H9 (cell line): ENCODE measurements at regions not wholly inside any gene's neighbourhood (a gene's known extent, or its start where the extent isn't known, plus 50 kb on each side); places are given as distances from the start of the nearest gene placed in this dataset.

Experiments used
- DNase-seq: peaks from one replicate; pipeline ENCODE4 v3.0.0-alpha.2; 2017
- H2AFZ ChIP-seq: one replicate; pipeline ENCODE4 v1.6.1; 2013; ENCODE audit warnings: mild to moderate bottlenecking, low read length, control low read depth, moderate library complexity
- H2AK5ac ChIP-seq: 2 replicates; pipeline ENCODE4 v1.6.1; 2013; ENCODE audit warnings: low read length, control low read depth, mixed read lengths; ENCODE audit not compliant: insufficient read length
- H2BK120ac ChIP-seq: one replicate; pipeline ENCODE4 v1.6.1; 2013; ENCODE audit warnings: low read depth, mild to moderate bottlenecking, low read length, control low read depth, inconsistent platforms; ENCODE audit not compliant: poor library complexity, severe bottlenecking
- H2BK12ac ChIP-seq: 2 replicates; pipeline ENCODE4 v1.6.1; 2013; ENCODE audit warnings: low read length, control low read depth, mixed read lengths, low read depth; ENCODE audit not compliant: insufficient read length
- H2BK15ac ChIP-seq: 2 replicates; pipeline ENCODE4 v1.6.1; 2013; ENCODE audit warnings: low read depth, low read length, control low read depth
- H2BK20ac ChIP-seq: one replicate; pipeline ENCODE4 v1.6.1; 2013; ENCODE audit warnings: low read depth, mild to moderate bottlenecking, low read length, control low read depth, inconsistent platforms; ENCODE audit not compliant: poor library complexity, severe bottlenecking
- H2BK5ac ChIP-seq: 2 replicates; pipeline ENCODE4 v1.6.1; 2013; ENCODE audit warnings: low read length, control low read depth, mixed read lengths; ENCODE audit not compliant: insufficient read length
- H3K14ac ChIP-seq: 2 replicates; pipeline ENCODE4 v1.6.1; 2013; ENCODE audit warnings: low read length, control low read depth; ENCODE audit not compliant: insufficient read depth
- H3K18ac ChIP-seq: 2 replicates; pipeline ENCODE4 v1.6.1; 2013; ENCODE audit warnings: low read depth, mild to moderate bottlenecking, mixed read lengths, low read length, control low read depth; ENCODE audit not compliant: insufficient read length
- H3K23ac ChIP-seq: 2 replicates; pipeline ENCODE4 v1.6.1; 2013; ENCODE audit warnings: low read length, control low read depth, mixed read lengths, low read depth; ENCODE audit not compliant: insufficient read length
- H3K23me2 ChIP-seq: 2 replicates; pipeline ENCODE4 v1.6.1; 2013; ENCODE audit warnings: low read depth, mild to moderate bottlenecking, mixed read lengths, low read length, control low read depth; ENCODE audit not compliant: insufficient read length, poor library complexity, severe bottlenecking
- H3K27ac ChIP-seq: 2 replicates; pipeline ENCODE4 v1.5.1; 2013; ENCODE audit warnings: low read length, control low read depth, mixed read lengths, low read depth; ENCODE audit not compliant: insufficient read length
- H3K27me3 ChIP-seq: 2 replicates; pipeline ENCODE4 v1.6.1; 2013; ENCODE audit warnings: low read length, control low read depth, inconsistent platforms; ENCODE audit not compliant: insufficient read depth
- H3K4ac ChIP-seq: 2 replicates; pipeline ENCODE4 v1.6.1; 2013; ENCODE audit warnings: low read depth, mild to moderate bottlenecking, control low read depth, inconsistent platforms, low read length, moderate library complexity
- H3K4me1 ChIP-seq: 2 replicates; pipeline ENCODE4 v1.6.1; 2013; ENCODE audit warnings: low read length, control low read depth, inconsistent platforms; ENCODE audit not compliant: insufficient read depth
- H3K4me2 ChIP-seq: 2 replicates; pipeline ENCODE4 v1.6.1; 2013; ENCODE audit warnings: low read length, control low read depth, mixed read lengths; ENCODE audit not compliant: insufficient read length, insufficient read depth
- H3K56ac ChIP-seq: 2 replicates; pipeline ENCODE4 v1.6.1; 2013; ENCODE audit warnings: low read depth, mild to moderate bottlenecking, mixed read lengths, low read length, control low read depth; ENCODE audit not compliant: insufficient read length
- H3K79me1 ChIP-seq: 2 replicates; pipeline ENCODE4 v1.6.1; 2013; ENCODE audit warnings: low read depth, mild to moderate bottlenecking, moderate library complexity, low read length, control low read depth, inconsistent platforms; ENCODE audit not compliant: insufficient read depth, poor library complexity, severe bottlenecking
- H3K79me2 ChIP-seq: 2 replicates; pipeline ENCODE4 v1.6.1; 2013; ENCODE audit warnings: low read length, control low read depth, inconsistent platforms; ENCODE audit not compliant: insufficient read depth
- H3K9ac ChIP-seq: 2 replicates; pipeline ENCODE4 v1.6.1; 2013; ENCODE audit warnings: low read length, control low read depth, mixed read lengths; ENCODE audit not compliant: insufficient read length; ENCODE audit errors: extremely low read depth
- H3K9me3 ChIP-seq: one replicate; pipeline ENCODE4 v1.6.1; 2013; ENCODE audit warnings: low read depth, low read length, inconsistent platforms; ENCODE audit not compliant: control insufficient read depth
- H3T11ph ChIP-seq: one replicate; pipeline ENCODE4 v1.6.1; 2013; ENCODE audit warnings: mild to moderate bottlenecking, low read length, control low read depth, inconsistent platforms
- H4K20me1 ChIP-seq: one replicate; pipeline ENCODE4 v1.6.1; 2013; ENCODE audit not compliant: control insufficient read depth, insufficient read length, insufficient read depth
- H4K5ac ChIP-seq: 2 replicates; pipeline ENCODE4 v1.6.1; 2013; ENCODE audit warnings: low read depth, mild to moderate bottlenecking, mixed read lengths, low read length, control low read depth; ENCODE audit not compliant: insufficient read length
- H4K8ac ChIP-seq: replicated peaks from 2 replicates; pipeline ENCODE4 v1.6.1; 2013; ENCODE audit warnings: low read length, control low read depth, mixed read lengths, low read depth; ENCODE audit not compliant: insufficient read length
- H4K91ac ChIP-seq: 2 replicates; pipeline ENCODE4 v1.6.1; 2013; ENCODE audit warnings: low read depth, mild to moderate bottlenecking, moderate library complexity, mixed read lengths, low read length, control low read depth; ENCODE audit not compliant: insufficient read length
- H3K27ac Mint-ChIP-seq, 3 experiments: 2 replicates in 2 of 3; 3 replicates in 1 of 3; pipeline ENCODE4 v1.8.0; 2020 to 2021; ENCODE audit warnings: mixed read lengths in 3 of 3, mild to moderate bottlenecking in 1 of 3, moderate library complexity in 1 of 3
- H3K27me3 Mint-ChIP-seq: 2 replicates; pipeline ENCODE4 v1.8.0; 2021; ENCODE audit warnings: low read depth, mild to moderate bottlenecking, moderate library complexity, mixed read lengths
- H3K36me3 Mint-ChIP-seq, 3 experiments: 2 replicates in 2 of 3; 3 replicates in 1 of 3; pipeline ENCODE4 v1.8.0; 2020 to 2021; ENCODE audit warnings: low read depth in 3 of 3, mixed read lengths in 3 of 3; ENCODE audit not compliant: insufficient read depth in 1 of 3
- H3K4me1 Mint-ChIP-seq, 2 experiments: 2 replicates each; pipeline ENCODE4 v1.8.0; 2020; ENCODE audit warnings: mixed read lengths in 2 of 2
- H3K4me3 Mint-ChIP-seq, 2 experiments: 2 replicates in 1 of 2; 3 replicates in 1 of 2; pipeline ENCODE4 v1.8.0; 2020 to 2021; ENCODE audit warnings: mild to moderate bottlenecking in 2 of 2, mixed read lengths in 2 of 2, moderate library complexity in 1 of 2
- H3K9me3 Mint-ChIP-seq, 2 experiments: 2 replicates in 1 of 2; 3 replicates in 1 of 2; pipeline ENCODE4 v1.8.0; 2020; ENCODE audit warnings: mild to moderate bottlenecking in 2 of 2, mixed read lengths in 2 of 2, moderate library complexity in 1 of 2
- CTCF ChIP-seq: fragments of 200-600 bp; sonication (generic); conservative IDR thresholded peaks from 3 replicates; pipeline ENCODE4 v1.8.0; 2021; ENCODE audit warnings: antibody characterized with exemption, mild to moderate bottlenecking
- WGBS: extraction: QIAGEN DNeasy Blood & Tissue Kit; methylation state at CpG from one replicate; pipeline ENCODE4 v1.1.7; 2013; ENCODE audit warnings: missing lambda C conversion rate, low lambda C conversion rate, mixed read lengths; ENCODE audit not compliant: insufficient read length; ENCODE audit errors: extremely low coverage; 5-methylcytosine and 5-hydroxymethylcytosine counted together

DNA sequence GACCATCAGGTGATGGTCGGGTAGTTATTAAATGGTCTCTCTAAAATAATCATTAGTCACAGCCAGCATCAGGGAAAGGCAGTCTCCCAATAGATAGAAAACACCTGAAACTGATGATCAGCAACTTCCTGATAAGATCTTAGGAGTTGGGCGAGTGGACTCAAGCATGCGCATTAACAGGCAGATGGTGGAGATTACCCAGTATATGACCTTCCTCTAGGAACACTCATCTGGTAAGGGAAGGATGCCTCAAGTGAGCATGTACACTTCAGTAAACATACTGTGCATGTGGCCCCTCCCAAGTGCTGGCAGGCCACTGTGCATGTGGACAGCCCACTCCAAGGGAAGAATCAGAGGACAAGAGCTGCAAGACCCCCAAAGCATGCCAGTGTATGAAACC is 105.9 kb downstream of the ABCC12 start:
- peaks cover 39 to 49% of the 10 kb centered on the region in 2 experiments for H3K4me1 Mint-ChIP-seq

More for the DNA sequence above, 105.9 kb downstream of the ABCC12 start:
- Histone ChIP-seq H3K79me1 (no peaks in the 10 kb centered on the region), H3K9me3 (no peaks in the 10 kb centered on the region), H2BK15ac (no peak overlapping the region), H4K5ac (no peak overlapping the region), H4K8ac (no peak overlapping the region), H3K18ac (no peak overlapping the region), H3T11ph (no peak overlapping the region), H4K20me1 (no peaks in the 10 kb centered on the region), H2BK20ac (no peak overlapping the region), H3K27me3 (no peaks in the 10 kb centered on the region), H3K27ac (no peak overlapping the region), H3K23me2 (no peaks in the 10 kb centered on the region), H2AFZ (no peak overlapping the region), H3K14ac (no peak overlapping the region), H3K4me1 (no peaks in the 10 kb centered on the region; the same call in 1 of the 2 replicates), H4K91ac (no peak overlapping the region), H3K4ac (no peak overlapping the region), H2AK5ac (no peak overlapping the region), H3K4me2 (no peak overlapping the region), H2BK5ac (no peak overlapping the region), H3K79me2 (no peaks in the 10 kb centered on the region), H2BK12ac (no peak overlapping the region), H2BK120ac (no peak overlapping the region), H3K23ac (no peak overlapping the region), H3K9ac (no peak overlapping the region), H3K56ac (no peak overlapping the region)
- no CpG with 5 or more reads among the region's 3 CpGs for WGBS
- no peak for DNase-seq
- H3K36me3 Mint-ChIP-seq = no peaks in the 10 kb centered on the region
- no peak overlapping the region for H3K27ac Mint-ChIP-seq
- no peak for TF ChIP-seq CTCF
- H3K9me3 Mint-ChIP-seq = no peaks in the 10 kb centered on the region; a peak in 1 of 5 replicates
- H3K27me3 Mint-ChIP-seq = peaks cover 2% of the 10 kb centered on the region
- no peak overlapping the region for H3K4me3 Mint-ChIP-seq
